ENCODE measurements at regions not wholly inside any gene's neighbourhood (a gene's known extent, or its start where the extent isn't known, plus 50 kb on each side); places are given as distances from the start of the nearest gene placed in this dataset.

DNA sequence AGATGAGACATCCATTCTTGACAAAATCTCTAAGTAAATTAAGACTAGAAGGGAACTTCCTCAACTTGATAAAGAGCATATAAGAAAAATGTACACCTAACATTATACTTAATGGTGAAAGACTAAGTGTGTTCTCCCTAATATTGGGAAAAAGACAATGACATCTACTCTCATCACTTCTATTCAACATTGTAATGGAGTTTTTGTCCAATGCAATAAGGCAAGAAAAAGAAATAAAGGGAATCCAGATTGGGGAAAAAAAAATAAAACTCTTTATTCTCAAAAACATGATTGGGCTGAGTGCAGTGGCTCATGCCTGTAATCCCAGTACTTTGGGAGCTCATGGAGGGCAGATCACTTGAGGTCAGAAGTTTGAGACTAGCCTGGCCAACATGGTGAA is 131.1 kb upstream of the JUN start:
- TF ChIP-seq POLR2A (IDR thresholded peaks at IDR 0.05; ENCODE audit: extremely low read depth, insufficient read length): no peak
- TF ChIP-seq, protein P1, sequence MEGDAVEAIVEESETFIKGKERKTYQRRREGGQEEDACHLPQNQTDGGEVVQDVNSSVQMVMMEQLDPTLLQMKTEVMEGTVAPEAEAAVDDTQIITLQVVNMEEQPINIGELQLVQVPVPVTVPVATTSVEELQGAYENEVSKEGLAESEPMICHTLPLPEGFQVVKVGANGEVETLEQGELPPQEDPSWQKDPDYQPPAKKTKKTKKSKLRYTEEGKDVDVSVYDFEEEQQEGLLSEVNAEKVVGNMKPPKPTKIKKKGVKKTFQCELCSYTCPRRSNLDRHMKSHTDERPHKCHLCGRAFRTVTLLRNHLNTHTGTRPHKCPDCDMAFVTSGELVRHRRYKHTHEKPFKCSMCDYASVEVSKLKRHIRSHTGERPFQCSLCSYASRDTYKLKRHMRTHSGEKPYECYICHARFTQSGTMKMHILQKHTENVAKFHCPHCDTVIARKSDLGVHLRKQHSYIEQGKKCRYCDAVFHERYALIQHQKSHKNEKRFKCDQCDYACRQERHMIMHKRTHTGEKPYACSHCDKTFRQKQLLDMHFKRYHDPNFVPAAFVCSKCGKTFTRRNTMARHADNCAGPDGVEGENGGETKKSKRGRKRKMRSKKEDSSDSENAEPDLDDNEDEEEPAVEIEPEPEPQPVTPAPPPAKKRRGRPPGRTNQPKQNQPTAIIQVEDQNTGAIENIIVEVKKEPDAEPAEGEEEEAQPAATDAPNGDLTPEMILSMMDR (IDR thresholded peaks at IDR 0.05; ENCODE audit: low read depth, low read length): no peak
- no peak for TF ChIP-seq MAX (IDR thresholded peaks at IDR 0.05; ENCODE audit: low read depth, low read length)

Data from NB4 (cell line).